ENCODE measurements at regions not wholly inside any gene's neighbourhood (a gene's known extent, or its start where the extent isn't known, plus 50 kb on each side); places are given as distances from the start of the nearest gene placed in this dataset.

DNA sequence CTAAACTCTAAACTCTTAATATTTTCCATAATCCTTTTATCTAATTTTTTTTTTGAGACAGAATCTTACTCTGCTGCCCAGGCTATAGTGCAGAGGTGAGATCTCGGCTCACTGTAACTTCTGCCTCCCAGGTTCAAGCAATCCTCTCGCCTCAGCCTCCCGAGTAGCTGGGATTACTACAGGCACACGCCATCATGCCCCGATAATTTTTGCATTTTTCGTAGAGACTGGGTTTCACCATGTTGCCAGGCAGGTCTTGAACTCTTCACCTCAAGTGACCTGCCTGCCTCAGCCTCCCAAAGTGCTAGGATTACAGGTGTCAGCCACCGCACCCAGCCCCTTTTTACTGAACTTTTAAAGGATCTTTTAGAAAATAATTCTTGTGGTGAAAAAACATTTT lies 110.2 kb upstream of the PHF14 start (continued):
- TF ChIP-seq, protein P1, sequence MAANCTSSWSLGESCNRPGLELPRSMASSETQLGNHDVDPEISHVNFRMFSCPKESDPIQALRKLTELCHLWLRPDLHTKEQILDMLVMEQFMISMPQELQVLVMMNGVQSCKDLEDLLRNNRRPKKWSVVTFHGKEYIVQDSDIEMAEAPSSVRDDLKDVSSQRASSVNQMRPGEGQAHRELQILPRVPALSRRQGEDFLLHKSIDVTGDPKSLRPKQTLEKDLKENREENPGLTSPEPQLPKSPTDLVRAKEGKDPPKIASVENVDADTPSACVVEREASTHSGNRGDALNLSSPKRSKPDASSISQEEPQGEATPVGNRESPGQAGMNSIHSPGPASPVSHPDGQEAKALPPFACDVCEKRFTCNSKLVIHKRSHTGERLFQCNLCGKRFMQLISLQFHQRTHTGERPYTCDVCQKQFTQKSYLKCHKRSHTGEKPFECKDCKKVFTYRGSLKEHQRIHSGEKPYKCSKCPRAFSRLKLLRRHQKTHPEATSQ (tag by site-specific recombination; IDR thresholded peaks at IDR 0.05) = no peak
- TF ChIP-seq ZNF510 (tag by site-specific recombination; IDR thresholded peaks at IDR 0.05; ENCODE audit: insufficient replicate concordance) (no peak), EGR2 (tag by site-specific recombination; IDR thresholded peaks at IDR 0.05; ENCODE audit: low read depth) (no peak), ZNF571 (tag by site-specific recombination; IDR thresholded peaks at IDR 0.05) (no peak), YY1 (tag by site-specific recombination; IDR thresholded peaks at IDR 0.05) (no peak), ZBTB7A (tag by site-specific recombination; IDR thresholded peaks at IDR 0.05; ENCODE audit: low read depth) (no peak)

DNA sequence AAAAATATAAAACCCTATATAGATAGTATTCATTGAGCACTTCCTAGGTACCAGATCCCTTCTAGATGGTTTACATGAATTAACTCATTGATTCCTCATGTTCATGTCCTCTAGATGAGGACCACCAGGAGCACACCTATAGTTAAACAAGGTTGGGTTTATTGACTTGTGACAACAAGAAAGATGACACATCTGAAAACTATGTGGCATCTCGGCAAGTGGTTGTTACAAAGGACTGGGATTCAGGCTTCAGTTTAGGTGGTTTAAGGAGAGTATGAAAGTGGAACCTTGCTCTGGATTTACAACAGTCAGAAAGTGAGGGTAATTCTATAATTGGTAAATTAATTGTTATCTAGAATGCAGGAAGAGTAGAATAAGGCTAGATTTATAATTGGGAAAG lies 99.0 kb upstream of the PHF14 start:
- CTCF ChIA-PET = no interaction called here
- no peaks in the 10 kb centered on the region for H3K36me3 ChIP-seq (ENCODE audit: control insufficient read depth in 2 of 2, insufficient read depth in 1 of 2, low read length in 2 of 2)

DNA sequence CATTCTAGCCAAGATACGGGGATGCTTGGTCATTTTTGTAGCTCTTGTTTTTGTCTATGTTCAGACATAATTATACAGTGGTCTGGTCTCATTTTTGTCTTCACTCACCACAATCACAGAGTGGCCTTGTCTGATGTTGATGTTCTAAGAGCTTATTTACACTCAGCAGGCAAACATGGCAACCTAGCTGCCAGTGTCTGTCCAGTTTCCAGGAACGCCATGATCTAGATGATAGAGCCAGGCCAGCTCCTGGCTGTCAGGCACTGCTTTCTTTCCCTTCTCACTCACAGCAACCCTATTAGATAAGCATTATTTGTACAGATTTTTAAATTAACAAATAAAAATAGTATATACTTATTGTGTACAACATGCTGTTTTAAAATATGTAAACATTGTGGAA lies 98.6 kb upstream of the PHF14 start:
- ChIA-PET CTCF (no interaction called here), POLR2A (no interaction called here)
- Histone ChIP-seq H3K27ac (ENCODE audit: extremely low read depth, low read depth, low read length) (no peak overlapping the region), H3K36me3 (ENCODE audit: control insufficient read depth in 2 of 2, insufficient read depth in 1 of 2, low read length in 2 of 2) (no peaks in the 10 kb centered on the region), H3K4me3 (ENCODE audit: low read depth, low read length) (no peak overlapping the region), H3K4me1 (ENCODE audit: control insufficient read depth, insufficient read depth, low read length) (no peaks in the 10 kb centered on the region), H3K9me3 (ENCODE audit: control insufficient read depth, insufficient read depth, low read depth, low read length) (no peaks in the 10 kb centered on the region)
- TF ChIP-seq, protein P2, sequence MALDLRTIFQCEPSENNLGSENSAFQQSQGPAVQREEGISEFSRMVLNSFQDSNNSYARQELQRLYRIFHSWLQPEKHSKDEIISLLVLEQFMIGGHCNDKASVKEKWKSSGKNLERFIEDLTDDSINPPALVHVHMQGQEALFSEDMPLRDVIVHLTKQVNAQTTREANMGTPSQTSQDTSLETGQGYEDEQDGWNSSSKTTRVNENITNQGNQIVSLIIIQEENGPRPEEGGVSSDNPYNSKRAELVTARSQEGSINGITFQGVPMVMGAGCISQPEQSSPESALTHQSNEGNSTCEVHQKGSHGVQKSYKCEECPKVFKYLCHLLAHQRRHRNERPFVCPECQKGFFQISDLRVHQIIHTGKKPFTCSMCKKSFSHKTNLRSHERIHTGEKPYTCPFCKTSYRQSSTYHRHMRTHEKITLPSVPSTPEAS (tag by site-specific recombination; IDR thresholded peaks at IDR 0.05) = no peak
- TF ChIP-seq OVOL3 (tag by site-specific recombination; IDR thresholded peaks at IDR 0.05) = no peak
- TF ChIP-seq ZNF214 (tag by site-specific recombination; IDR thresholded peaks at IDR 0.05; ENCODE audit: borderline replicate concordance) = no peak

More for the DNA sequence above, 99.0 kb upstream of the PHF14 start:
- POLR2A ChIA-PET = no interaction called here
- no peaks in the 10 kb centered on the region for H3K4me1 ChIP-seq (ENCODE audit: control insufficient read depth, insufficient read depth, low read length)
- no peak overlapping the region for H3K4me3 ChIP-seq (ENCODE audit: low read depth, low read length)
- H3K27ac ChIP-seq (ENCODE audit: extremely low read depth, low read depth, low read length) = no peak overlapping the region
- no peaks in the 10 kb centered on the region for H3K9me3 ChIP-seq (ENCODE audit: control insufficient read depth, insufficient read depth, low read depth, low read length)
- no peak for TF ChIP-seq ZNF560 (tag by site-specific recombination; IDR thresholded peaks at IDR 0.05; ENCODE audit: borderline replicate concordance)
- no peak for TF ChIP-seq ZNF558 (tag by site-specific recombination; IDR thresholded peaks at IDR 0.05)
- TF ChIP-seq ZNF155 (tag by site-specific recombination; IDR thresholded peaks at IDR 0.05) = no peak
- no peak for TF ChIP-seq ZNF677 (tag by site-specific recombination; IDR thresholded peaks at IDR 0.05)
- no peak for TF ChIP-seq ZNF571 (tag by site-specific recombination; IDR thresholded peaks at IDR 0.05)
- TF ChIP-seq, protein P3, sequence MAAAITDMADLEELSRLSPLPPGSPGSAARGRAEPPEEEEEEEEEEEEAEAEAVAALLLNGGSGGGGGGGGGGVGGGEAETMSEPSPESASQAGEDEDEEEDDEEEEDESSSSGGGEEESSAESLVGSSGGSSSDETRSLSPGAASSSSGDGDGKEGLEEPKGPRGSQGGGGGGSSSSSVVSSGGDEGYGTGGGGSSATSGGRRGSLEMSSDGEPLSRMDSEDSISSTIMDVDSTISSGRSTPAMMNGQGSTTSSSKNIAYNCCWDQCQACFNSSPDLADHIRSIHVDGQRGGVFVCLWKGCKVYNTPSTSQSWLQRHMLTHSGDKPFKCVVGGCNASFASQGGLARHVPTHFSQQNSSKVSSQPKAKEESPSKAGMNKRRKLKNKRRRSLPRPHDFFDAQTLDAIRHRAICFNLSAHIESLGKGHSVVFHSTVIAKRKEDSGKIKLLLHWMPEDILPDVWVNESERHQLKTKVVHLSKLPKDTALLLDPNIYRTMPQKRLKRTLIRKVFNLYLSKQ (tag by site-specific recombination; IDR thresholded peaks at IDR 0.05; ENCODE audit: borderline replicate concordance) = no peak
- TF ChIP-seq, protein P4, sequence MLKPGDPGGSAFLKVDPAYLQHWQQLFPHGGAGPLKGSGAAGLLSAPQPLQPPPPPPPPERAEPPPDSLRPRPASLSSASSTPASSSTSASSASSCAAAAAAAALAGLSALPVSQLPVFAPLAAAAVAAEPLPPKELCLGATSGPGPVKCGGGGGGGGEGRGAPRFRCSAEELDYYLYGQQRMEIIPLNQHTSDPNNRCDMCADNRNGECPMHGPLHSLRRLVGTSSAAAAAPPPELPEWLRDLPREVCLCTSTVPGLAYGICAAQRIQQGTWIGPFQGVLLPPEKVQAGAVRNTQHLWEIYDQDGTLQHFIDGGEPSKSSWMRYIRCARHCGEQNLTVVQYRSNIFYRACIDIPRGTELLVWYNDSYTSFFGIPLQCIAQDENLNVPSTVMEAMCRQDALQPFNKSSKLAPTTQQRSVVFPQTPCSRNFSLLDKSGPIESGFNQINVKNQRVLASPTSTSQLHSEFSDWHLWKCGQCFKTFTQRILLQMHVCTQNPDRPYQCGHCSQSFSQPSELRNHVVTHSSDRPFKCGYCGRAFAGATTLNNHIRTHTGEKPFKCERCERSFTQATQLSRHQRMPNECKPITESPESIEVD (tag by site-specific recombination; IDR thresholded peaks at IDR 0.05) = no peak
- TF ChIP-seq PRDM1 (tag by site-specific recombination; IDR thresholded peaks at IDR 0.05) = no peak
- TF ChIP-seq KLF8 (tag by site-specific recombination; IDR thresholded peaks at IDR 0.05) = no peak
- no peak for TF ChIP-seq ZNF132 (tag by site-specific recombination; IDR thresholded peaks at IDR 0.05; ENCODE audit: borderline replicate concordance)
- TF ChIP-seq ZNF521 (tag by site-specific recombination; IDR thresholded peaks at IDR 0.05) = no peak
- TF ChIP-seq YY1 (tag by site-specific recombination; IDR thresholded peaks at IDR 0.05) = no peak
- no peak for TF ChIP-seq ZNF626 (tag by site-specific recombination; IDR thresholded peaks at IDR 0.05)
- no peak for TF ChIP-seq ZNF529 (tag by site-specific recombination; IDR thresholded peaks at IDR 0.05; ENCODE audit: insufficient replicate concordance)

Data from HEK293 (cell line).